Adrenal gland (tissue), 5 donors: ENCODE measurements at regions not wholly inside any gene's neighbourhood (a gene's known extent, or its start where the extent isn't known, plus 50 kb on each side); places are given as distances from the start of the nearest gene placed in this dataset.

Experiments
- POLR2A ChIP-seq, 2 donors: fragments of 450-650 bp; IDR thresholded peaks; one replicate each; pipeline ENCODE4 v1.6.1; 2017; ENCODE audit warnings: antibody characterized with exemption in 2 of 2, mild to moderate bottlenecking in 2 of 2, moderate library complexity in 1 of 2
- TF ChIP-seq, protein P1 (sequence below), 6 experiments: fragments of 450-650 bp in 4 of 6; fragments of 200-600 bp in 2 of 6; sonication (generic) in 1 of 6; IDR thresholded peaks; 1 replicate in 5 of 6; 2 replicates in 1 of 6; pipeline versions ENCODE4 v1.5.1 to v1.8.0; 2016 to 2021; ENCODE audit warnings: antibody characterized with exemption in 6 of 6, mild to moderate bottlenecking in 2 of 6, moderate library complexity in 1 of 6
- donor health status: DM: no; HTN: no; CAD: no.

- TF ChIP-seq POLR2A (IDR thresholded peaks at IDR 0.05) = no peak
- TF ChIP-seq, protein P1, sequence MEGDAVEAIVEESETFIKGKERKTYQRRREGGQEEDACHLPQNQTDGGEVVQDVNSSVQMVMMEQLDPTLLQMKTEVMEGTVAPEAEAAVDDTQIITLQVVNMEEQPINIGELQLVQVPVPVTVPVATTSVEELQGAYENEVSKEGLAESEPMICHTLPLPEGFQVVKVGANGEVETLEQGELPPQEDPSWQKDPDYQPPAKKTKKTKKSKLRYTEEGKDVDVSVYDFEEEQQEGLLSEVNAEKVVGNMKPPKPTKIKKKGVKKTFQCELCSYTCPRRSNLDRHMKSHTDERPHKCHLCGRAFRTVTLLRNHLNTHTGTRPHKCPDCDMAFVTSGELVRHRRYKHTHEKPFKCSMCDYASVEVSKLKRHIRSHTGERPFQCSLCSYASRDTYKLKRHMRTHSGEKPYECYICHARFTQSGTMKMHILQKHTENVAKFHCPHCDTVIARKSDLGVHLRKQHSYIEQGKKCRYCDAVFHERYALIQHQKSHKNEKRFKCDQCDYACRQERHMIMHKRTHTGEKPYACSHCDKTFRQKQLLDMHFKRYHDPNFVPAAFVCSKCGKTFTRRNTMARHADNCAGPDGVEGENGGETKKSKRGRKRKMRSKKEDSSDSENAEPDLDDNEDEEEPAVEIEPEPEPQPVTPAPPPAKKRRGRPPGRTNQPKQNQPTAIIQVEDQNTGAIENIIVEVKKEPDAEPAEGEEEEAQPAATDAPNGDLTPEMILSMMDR (IDR thresholded peaks at IDR 0.05) = no peak
Measured at GRCh38 chr9:29866556-29866955, 2293.3 kb upstream of the C9orf72 start.
